Vagina (tissue), 2 donors: ENCODE measurements at regions not wholly inside any gene's neighbourhood (a gene's known extent, or its start where the extent isn't known, plus 50 kb on each side); places are given as distances from the start of the nearest gene placed in this dataset. TPM values are rescaled to one million over a fixed set of nuclear protein-coding genes. Genes with fewer than 3 reads are reported as not detected.
A peak's percentile ranks its signal among the peaks of the same experiment; 100 is the strongest.

ENCODE experiments used
- DNase-seq, 2 donors: peaks; one replicate each; pipeline ENCODE4 v3.0.0-alpha.2; 2017; ENCODE audit errors: extremely low spot score in 2 of 2
- H3K27ac ChIP-seq: fragments of 200-600 bp; sonication (generic); one replicate; pipeline ENCODE4 v1.5.1; 2019
- H3K27me3 ChIP-seq: fragments of 200-600 bp; sonication (generic); one replicate; pipeline ENCODE4 v1.5.1; 2019
- H3K36me3 ChIP-seq, 2 donors: fragments of 200-600 bp; sonication (generic); one replicate each; pipeline ENCODE4 v1.5.1; 2017 to 2019
- H3K4me1 ChIP-seq: fragments of 200-600 bp; sonication (generic); one replicate; pipeline ENCODE4 v1.5.1; 2019
- H3K4me3 ChIP-seq, 2 donors: fragments of 200-600 bp; sonication (generic); 1 replicate in 1 of 2; 2 replicates in 1 of 2; pipeline ENCODE4 v1.5.1; 2016 to 2019
- H3K9me3 ChIP-seq: fragments of 200-600 bp; sonication (generic); one replicate; pipeline ENCODE4 v1.5.1; 2019
- CTCF ChIP-seq, 3 experiments: fragments of 450-650 bp in 2 of 3; fragments of 200-600 bp in 1 of 3; sonication (generic) in 1 of 3; IDR thresholded peaks; one replicate each; pipeline ENCODE4 v1.5.1; 2017 to 2019; ENCODE audit warnings: antibody characterized with exemption in 3 of 3, mild to moderate bottlenecking in 2 of 3, moderate library complexity in 2 of 3
- POLR2A ChIP-seq, 2 donors: fragments of 450-650 bp; IDR thresholded peaks; one replicate each; pipeline ENCODE4 v1.6.1; 2017; ENCODE audit warnings: antibody characterized with exemption in 2 of 2, mild to moderate bottlenecking in 2 of 2, moderate library complexity in 2 of 2
- POLR2AphosphoS5 ChIP-seq, 2 donors: sonication (generic); formaldehyde crosslinking; IDR thresholded peaks; one replicate each; pipeline ENCODE4 v1.9.0; 2017; ENCODE audit warnings: antibody characterized with exemption in 2 of 2, mild to moderate bottlenecking in 2 of 2, low read depth in 1 of 2; ENCODE audit not compliant: insufficient read depth in 1 of 2
- intact Hi-C: fragments of 100-400 bp; cut with DNase I; formaldehyde crosslinking; loops from one replicate; pipeline ENCODE4 v1.15.1; 2023
- microRNA-seq: library from miRNA; unstranded; fragments of <30 nt; microRNA quantifications from one replicate; pipeline ENCODE4, GENCODE V29; 2017; ENCODE audit warnings: borderline number of aligned reads, borderline replicate concordance
- small RNA-seq: library from RNA; depleted of rRNA; stranded (forward); fragments of <200 nt; gene quantifications from one replicate; pipeline ENCODE3, GENCODE V24; 2016

- DNase-seq: no peak
- TF ChIP-seq POLR2AphosphoS5 (IDR thresholded peaks at IDR 0.05; ENCODE audit: insufficient read depth in 1 of 2, low read depth in 1 of 2) (no peak), CTCF (IDR thresholded peaks at IDR 0.05) (peak; percentile 16 to 76 (median 54))
- Histone ChIP-seq H3K27ac (no peak overlapping the region), H3K4me3 (no peak overlapping the region), H3K9me3 (no peaks in the 10 kb centered on the region), H3K36me3 (no peaks in the 10 kb centered on the region), H3K27me3 (no peaks in the 10 kb centered on the region), H3K4me1 (no peaks in the 10 kb centered on the region)
- intact Hi-C loops: loop anchor here (5.0 to 10.0 kb wide), 2 partner anchors 849 to 1724 kb away; no protein-coding TSS in a partner anchor
Measured at GRCh38 chr11:79493555-79494171, 52.8 kb upstream of the TENM4 start.

- no peak for DNase-seq
- intact Hi-C loops: loop anchor here (5.0 to 10.0 kb wide), 2 partner anchors 847 to 1725 kb away; no protein-coding TSS in a partner anchor
- Histone ChIP-seq H3K4me3 (no peak overlapping the region), H3K9me3 (no peaks in the 10 kb centered on the region), H3K27me3 (no peaks in the 10 kb centered on the region), H3K27ac (no peak overlapping the region), H3K4me1 (no peaks in the 10 kb centered on the region), H3K36me3 (no peaks in the 10 kb centered on the region)
- no peak for TF ChIP-seq POLR2AphosphoS5 (IDR thresholded peaks at IDR 0.05; ENCODE audit: insufficient read depth in 1 of 2, low read depth in 1 of 2)
- TF ChIP-seq CTCF (IDR thresholded peaks at IDR 0.05): no peak
- no peak for TF ChIP-seq POLR2A (IDR thresholded peaks at IDR 0.05)
Measured at GRCh38 chr11:79492008-79492407, 51.2 kb upstream of the TENM4 start.

Small RNA genes lying in the stretch of these regions (microRNA-seq; reads per million reads assigned to microRNA genes)
- not detected for gene MIR4300

Small RNA genes lying in the stretch of these regions (small RNA-seq; reads per million reads assigned to genes)
- gene AP002802.2: not detected
- not detected for gene MIR4300
- gene MTND4LP18: not detected
- not detected for gene RNU6-544P
